ENCODE measurements at regions not wholly inside any gene's neighbourhood (a gene's known extent, or its start where the extent isn't known, plus 50 kb on each side); places are given as distances from the start of the nearest gene placed in this dataset.

- intact Hi-C loops (cut with micrococcal nuclease) = no loop called here
- no peaks in the 10 kb centered on the region for H3K79me2 ChIP-seq (ENCODE audit: insufficient read depth, low read length)
- ATAC-seq = no peak
- H3K27me3 ChIP-seq (ENCODE audit: insufficient read depth, low read length) = no peaks in the 10 kb centered on the region
- H2AFZ ChIP-seq (ENCODE audit: low read depth, low read length, poor library complexity, severe bottlenecking) = no peak overlapping the region
- no peaks in the 10 kb centered on the region for H3K4me1 ChIP-seq (ENCODE audit: control insufficient read depth in 1 of 2, insufficient read depth in 2 of 2, low read length in 2 of 2)
- no peaks in the 10 kb centered on the region for H4K20me1 ChIP-seq (ENCODE audit: insufficient read depth)
- no peaks in the 10 kb centered on the region for H3K9me2 ChIP-seq (ENCODE audit: insufficient read depth)
- no TSS peak for BruUV-seq (replicated peaks)
- H3K27ac ChIP-seq (ENCODE audit: low read depth, low read length) = no peak overlapping the region
- H3K4me2 ChIP-seq (ENCODE audit: low read length) = no peak overlapping the region
- RAD21 ChIA-PET (ENCODE audit: low non-redundant PET in 1 of 2, low total read pairs in 2 of 2, uncharacterized antibody in 2 of 2, unreplicated experiment in 2 of 2) = no interaction called here
- CTCF ChIA-PET = no interaction called here
- no peak overlapping the region for H3K4me3 ChIP-seq (replicated peaks in 1 of 2; ENCODE audit: low read depth in 1 of 2, low read length in 2 of 2)
- no peak overlapping the region for H3K9ac ChIP-seq (ENCODE audit: low read length)
- TF ChIP-seq REST (IDR thresholded peaks at IDR 0.05; ENCODE audit: low read depth) (no peak), YY1 (IDR thresholded peaks at IDR 0.05; ENCODE audit: extremely low read depth, insufficient replicate concordance, low read depth, low read length) (no peak), ATF3 (IDR thresholded peaks at IDR 0.05) (no peak), EZH2phosphoT487 (IDR thresholded peaks at IDR 0.05; ENCODE audit: borderline replicate concordance) (no peak), ZBTB33 (IDR thresholded peaks at IDR 0.05; ENCODE audit: extremely low read depth, insufficient replicate concordance, low read length) (no peak), POLR2AphosphoS5 (IDR thresholded peaks at IDR 0.05; ENCODE audit: low read depth, low read length) (no peak), FOSL1 (IDR thresholded peaks at IDR 0.05; ENCODE audit: low read depth) (no peak), SIN3A (IDR thresholded peaks at IDR 0.05; ENCODE audit: low read depth) (no peak), SRF (IDR thresholded peaks at IDR 0.05; ENCODE audit: low read depth) (no peak), ZFX (IDR thresholded peaks at IDR 0.05) (no peak), POLR2A (IDR thresholded peaks at IDR 0.05; ENCODE audit: borderline replicate concordance, extremely low read depth, insufficient read depth, insufficient read length) (no peak), CEBPB (IDR thresholded peaks at IDR 0.05; ENCODE audit: low read depth) (no peak)
- POLR2A ChIA-PET = no interaction called here
- no peak for DNase-seq (ENCODE audit: low read depth, low spot score)
- no peaks in the 10 kb centered on the region for H3K9me3 ChIP-seq (ENCODE audit: control insufficient read depth in 1 of 2, insufficient read depth in 1 of 2, low read depth in 1 of 2, low read length in 2 of 2)
- no peaks in the 10 kb centered on the region for H3K36me3 ChIP-seq (ENCODE audit: control insufficient read depth in 1 of 2, insufficient read depth in 2 of 2, low read length in 2 of 2)
Observed at GRCh38 chr10:70981936-70982335, 93.6 kb upstream of the PCBD1 start.

All from HCT116 (cell line).